H9 (cell line): ENCODE measurements at regions not wholly inside any gene's neighbourhood (a gene's known extent, or its start where the extent isn't known, plus 50 kb on each side); places are given as distances from the start of the nearest gene placed in this dataset.

ENCODE experiments used
- DNase-seq: peaks from one replicate; pipeline ENCODE4 v3.0.0-alpha.2; 2017
- H2AFZ ChIP-seq: one replicate; pipeline ENCODE4 v1.6.1; 2013; ENCODE audit warnings: mild to moderate bottlenecking, low read length, control low read depth, moderate library complexity
- H2AK5ac ChIP-seq: 2 replicates; pipeline ENCODE4 v1.6.1; 2013; ENCODE audit warnings: low read length, control low read depth, mixed read lengths; ENCODE audit not compliant: insufficient read length
- H2BK120ac ChIP-seq: one replicate; pipeline ENCODE4 v1.6.1; 2013; ENCODE audit warnings: low read depth, mild to moderate bottlenecking, low read length, control low read depth, inconsistent platforms; ENCODE audit not compliant: poor library complexity, severe bottlenecking
- H2BK12ac ChIP-seq: 2 replicates; pipeline ENCODE4 v1.6.1; 2013; ENCODE audit warnings: low read length, control low read depth, mixed read lengths, low read depth; ENCODE audit not compliant: insufficient read length
- H2BK15ac ChIP-seq: 2 replicates; pipeline ENCODE4 v1.6.1; 2013; ENCODE audit warnings: low read depth, low read length, control low read depth
- H2BK20ac ChIP-seq: one replicate; pipeline ENCODE4 v1.6.1; 2013; ENCODE audit warnings: low read depth, mild to moderate bottlenecking, low read length, control low read depth, inconsistent platforms; ENCODE audit not compliant: poor library complexity, severe bottlenecking
- H2BK5ac ChIP-seq: 2 replicates; pipeline ENCODE4 v1.6.1; 2013; ENCODE audit warnings: low read length, control low read depth, mixed read lengths; ENCODE audit not compliant: insufficient read length
- H3K14ac ChIP-seq: 2 replicates; pipeline ENCODE4 v1.6.1; 2013; ENCODE audit warnings: low read length, control low read depth; ENCODE audit not compliant: insufficient read depth
- H3K18ac ChIP-seq: 2 replicates; pipeline ENCODE4 v1.6.1; 2013; ENCODE audit warnings: low read depth, mild to moderate bottlenecking, mixed read lengths, low read length, control low read depth; ENCODE audit not compliant: insufficient read length
- H3K23ac ChIP-seq: 2 replicates; pipeline ENCODE4 v1.6.1; 2013; ENCODE audit warnings: low read length, control low read depth, mixed read lengths, low read depth; ENCODE audit not compliant: insufficient read length
- H3K23me2 ChIP-seq: 2 replicates; pipeline ENCODE4 v1.6.1; 2013; ENCODE audit warnings: low read depth, mild to moderate bottlenecking, mixed read lengths, low read length, control low read depth; ENCODE audit not compliant: insufficient read length, poor library complexity, severe bottlenecking
- H3K27ac ChIP-seq: 2 replicates; pipeline ENCODE4 v1.5.1; 2013; ENCODE audit warnings: low read length, control low read depth, mixed read lengths, low read depth; ENCODE audit not compliant: insufficient read length
- H3K27me3 ChIP-seq: 2 replicates; pipeline ENCODE4 v1.6.1; 2013; ENCODE audit warnings: low read length, control low read depth, inconsistent platforms; ENCODE audit not compliant: insufficient read depth
- H3K4ac ChIP-seq: 2 replicates; pipeline ENCODE4 v1.6.1; 2013; ENCODE audit warnings: low read depth, mild to moderate bottlenecking, control low read depth, inconsistent platforms, low read length, moderate library complexity
- H3K4me1 ChIP-seq: 2 replicates; pipeline ENCODE4 v1.6.1; 2013; ENCODE audit warnings: low read length, control low read depth, inconsistent platforms; ENCODE audit not compliant: insufficient read depth
- H3K4me2 ChIP-seq: 2 replicates; pipeline ENCODE4 v1.6.1; 2013; ENCODE audit warnings: low read length, control low read depth, mixed read lengths; ENCODE audit not compliant: insufficient read length, insufficient read depth
- H3K56ac ChIP-seq: 2 replicates; pipeline ENCODE4 v1.6.1; 2013; ENCODE audit warnings: low read depth, mild to moderate bottlenecking, mixed read lengths, low read length, control low read depth; ENCODE audit not compliant: insufficient read length
- H3K79me1 ChIP-seq: 2 replicates; pipeline ENCODE4 v1.6.1; 2013; ENCODE audit warnings: low read depth, mild to moderate bottlenecking, moderate library complexity, low read length, control low read depth, inconsistent platforms; ENCODE audit not compliant: insufficient read depth, poor library complexity, severe bottlenecking
- H3K79me2 ChIP-seq: 2 replicates; pipeline ENCODE4 v1.6.1; 2013; ENCODE audit warnings: low read length, control low read depth, inconsistent platforms; ENCODE audit not compliant: insufficient read depth
- H3K9ac ChIP-seq: 2 replicates; pipeline ENCODE4 v1.6.1; 2013; ENCODE audit warnings: low read length, control low read depth, mixed read lengths; ENCODE audit not compliant: insufficient read length; ENCODE audit errors: extremely low read depth
- H3K9me3 ChIP-seq: one replicate; pipeline ENCODE4 v1.6.1; 2013; ENCODE audit warnings: low read depth, low read length, inconsistent platforms; ENCODE audit not compliant: control insufficient read depth
- H3T11ph ChIP-seq: one replicate; pipeline ENCODE4 v1.6.1; 2013; ENCODE audit warnings: mild to moderate bottlenecking, low read length, control low read depth, inconsistent platforms
- H4K20me1 ChIP-seq: one replicate; pipeline ENCODE4 v1.6.1; 2013; ENCODE audit not compliant: control insufficient read depth, insufficient read length, insufficient read depth
- H4K5ac ChIP-seq: 2 replicates; pipeline ENCODE4 v1.6.1; 2013; ENCODE audit warnings: low read depth, mild to moderate bottlenecking, mixed read lengths, low read length, control low read depth; ENCODE audit not compliant: insufficient read length
- H4K8ac ChIP-seq: replicated peaks from 2 replicates; pipeline ENCODE4 v1.6.1; 2013; ENCODE audit warnings: low read length, control low read depth, mixed read lengths, low read depth; ENCODE audit not compliant: insufficient read length
- H4K91ac ChIP-seq: 2 replicates; pipeline ENCODE4 v1.6.1; 2013; ENCODE audit warnings: low read depth, mild to moderate bottlenecking, moderate library complexity, mixed read lengths, low read length, control low read depth; ENCODE audit not compliant: insufficient read length
- H3K27ac Mint-ChIP-seq, 3 experiments: 2 replicates in 2 of 3; 3 replicates in 1 of 3; pipeline ENCODE4 v1.8.0; 2020 to 2021; ENCODE audit warnings: mixed read lengths in 3 of 3, mild to moderate bottlenecking in 1 of 3, moderate library complexity in 1 of 3
- H3K27me3 Mint-ChIP-seq: 2 replicates; pipeline ENCODE4 v1.8.0; 2021; ENCODE audit warnings: low read depth, mild to moderate bottlenecking, moderate library complexity, mixed read lengths
- H3K36me3 Mint-ChIP-seq, 3 experiments: 2 replicates in 2 of 3; 3 replicates in 1 of 3; pipeline ENCODE4 v1.8.0; 2020 to 2021; ENCODE audit warnings: low read depth in 3 of 3, mixed read lengths in 3 of 3; ENCODE audit not compliant: insufficient read depth in 1 of 3
- H3K4me1 Mint-ChIP-seq, 2 experiments: 2 replicates each; pipeline ENCODE4 v1.8.0; 2020; ENCODE audit warnings: mixed read lengths in 2 of 2
- H3K4me3 Mint-ChIP-seq, 2 experiments: 2 replicates in 1 of 2; 3 replicates in 1 of 2; pipeline ENCODE4 v1.8.0; 2020 to 2021; ENCODE audit warnings: mild to moderate bottlenecking in 2 of 2, mixed read lengths in 2 of 2, moderate library complexity in 1 of 2
- H3K9me3 Mint-ChIP-seq, 2 experiments: 2 replicates in 1 of 2; 3 replicates in 1 of 2; pipeline ENCODE4 v1.8.0; 2020; ENCODE audit warnings: mild to moderate bottlenecking in 2 of 2, mixed read lengths in 2 of 2, moderate library complexity in 1 of 2
- WGBS: extraction: QIAGEN DNeasy Blood & Tissue Kit; methylation state at CpG from one replicate; pipeline ENCODE4 v1.1.7; 2013; ENCODE audit warnings: missing lambda C conversion rate, low lambda C conversion rate, mixed read lengths; ENCODE audit not compliant: insufficient read length; ENCODE audit errors: extremely low coverage; 5-methylcytosine and 5-hydroxymethylcytosine counted together
- TF ChIP-seq, protein P1 (sequence below): fragments of 200-600 bp; sonication (generic); conservative IDR thresholded peaks from 3 replicates; pipeline ENCODE4 v1.8.0; 2021; ENCODE audit warnings: antibody characterized with exemption, mild to moderate bottlenecking

DNA sequence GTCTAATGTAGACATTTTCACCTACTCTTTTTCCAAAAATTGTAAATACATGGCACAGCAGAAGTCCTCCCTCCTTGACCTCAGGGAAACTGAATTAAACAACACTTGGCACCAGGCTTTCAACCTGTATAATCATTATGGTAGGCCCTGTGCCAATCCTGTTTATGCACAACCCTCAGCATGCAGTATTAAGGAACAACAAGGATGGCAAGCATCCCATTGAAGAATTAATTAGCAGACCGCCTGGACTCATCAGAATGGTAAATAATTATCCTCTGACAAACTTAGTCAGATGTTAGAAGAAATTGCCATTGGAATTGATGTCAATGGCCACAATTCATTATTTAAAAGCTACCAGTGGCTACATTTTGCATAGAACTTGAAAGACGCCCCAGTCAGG lies 66.3 kb upstream of the GALNT5 start:
- Mint-ChIP-seq H3K4me1 (peaks cover 0 to 2% of the 10 kb centered on the region in 2 experiments; a peak in 1 of 4 replicates), H3K27ac (peak overlapping the region in 1 of 3 experiments; percentile 31; a peak in 1 of 7 replicates), H3K36me3 (no peaks in the 10 kb centered on the region)

More for the DNA sequence above, 66.3 kb upstream of the GALNT5 start:
- H2BK120ac ChIP-seq = no peak overlapping the region
- no peak overlapping the region for H3K14ac ChIP-seq
- no peaks in the 10 kb centered on the region for H4K20me1 ChIP-seq
- no peaks in the 10 kb centered on the region for H3K9me3 Mint-ChIP-seq
- H2BK5ac ChIP-seq = no peak overlapping the region
- H2AFZ ChIP-seq = no peak overlapping the region
- H3K4me1 ChIP-seq = no peaks in the 10 kb centered on the region
- H3K18ac ChIP-seq = no peak overlapping the region
- H3K27me3 ChIP-seq = no peaks in the 10 kb centered on the region
- no peak overlapping the region; a peak in 1 of 5 replicates for H3K4me3 Mint-ChIP-seq
- no peak overlapping the region for H3K23ac ChIP-seq
- DNase-seq = no peak
- H3K79me1 ChIP-seq = no peaks in the 10 kb centered on the region
- H3T11ph ChIP-seq = no peak overlapping the region
- no peak overlapping the region for H2AK5ac ChIP-seq
- H2BK12ac ChIP-seq = no peak overlapping the region
- H3K9ac ChIP-seq = no peak overlapping the region
- H4K5ac ChIP-seq = no peak overlapping the region
- H3K27ac ChIP-seq = no peak overlapping the region
- WGBS = no CpG with 5 or more reads among the region's 2 CpGs
- H3K4ac ChIP-seq = no peak overlapping the region
- H4K8ac ChIP-seq = no peak overlapping the region
- H4K91ac ChIP-seq = no peak overlapping the region
- no peak overlapping the region for H2BK20ac ChIP-seq
- no peaks in the 10 kb centered on the region for H3K79me2 ChIP-seq
- H3K23me2 ChIP-seq = no peaks in the 10 kb centered on the region
- no peaks in the 10 kb centered on the region for H3K27me3 Mint-ChIP-seq
- no peak overlapping the region for H3K4me2 ChIP-seq
- no peaks in the 10 kb centered on the region for H3K9me3 ChIP-seq
- H2BK15ac ChIP-seq = no peak overlapping the region
- no peak overlapping the region for H3K56ac ChIP-seq
- TF ChIP-seq, protein P1, sequence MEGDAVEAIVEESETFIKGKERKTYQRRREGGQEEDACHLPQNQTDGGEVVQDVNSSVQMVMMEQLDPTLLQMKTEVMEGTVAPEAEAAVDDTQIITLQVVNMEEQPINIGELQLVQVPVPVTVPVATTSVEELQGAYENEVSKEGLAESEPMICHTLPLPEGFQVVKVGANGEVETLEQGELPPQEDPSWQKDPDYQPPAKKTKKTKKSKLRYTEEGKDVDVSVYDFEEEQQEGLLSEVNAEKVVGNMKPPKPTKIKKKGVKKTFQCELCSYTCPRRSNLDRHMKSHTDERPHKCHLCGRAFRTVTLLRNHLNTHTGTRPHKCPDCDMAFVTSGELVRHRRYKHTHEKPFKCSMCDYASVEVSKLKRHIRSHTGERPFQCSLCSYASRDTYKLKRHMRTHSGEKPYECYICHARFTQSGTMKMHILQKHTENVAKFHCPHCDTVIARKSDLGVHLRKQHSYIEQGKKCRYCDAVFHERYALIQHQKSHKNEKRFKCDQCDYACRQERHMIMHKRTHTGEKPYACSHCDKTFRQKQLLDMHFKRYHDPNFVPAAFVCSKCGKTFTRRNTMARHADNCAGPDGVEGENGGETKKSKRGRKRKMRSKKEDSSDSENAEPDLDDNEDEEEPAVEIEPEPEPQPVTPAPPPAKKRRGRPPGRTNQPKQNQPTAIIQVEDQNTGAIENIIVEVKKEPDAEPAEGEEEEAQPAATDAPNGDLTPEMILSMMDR = no peak
